ENCODE measurements at regions not wholly inside any gene's neighbourhood (a gene's known extent, or its start where the extent isn't known, plus 50 kb on each side); places are given as distances from the start of the nearest gene placed in this dataset.

GRCh38 chr11:42034826-42035225, 575.4 kb upstream of the LRRC4C start:
- TF ChIP-seq REST (IDR thresholded peaks at IDR 0.05; ENCODE audit: low read depth) (no peak), TEAD4 (IDR thresholded peaks at IDR 0.05) (no peak), MAX (IDR thresholded peaks at IDR 0.05) (no peak), CEBPB (IDR thresholded peaks at IDR 0.05) (no peak), TAF1 (IDR thresholded peaks at IDR 0.05; ENCODE audit: low read depth) (no peak), NFIC (IDR thresholded peaks at IDR 0.05) (no peak), TCF12 (IDR thresholded peaks at IDR 0.05; ENCODE audit: low read depth) (no peak), USF1 (IDR thresholded peaks at IDR 0.05) (no peak), EP300 (IDR thresholded peaks at IDR 0.05; ENCODE audit: borderline replicate concordance) (no peak)

- no peak for TF ChIP-seq ZBTB7A (IDR thresholded peaks at IDR 0.05; ENCODE audit: low read depth)
- no peak for TF ChIP-seq TCF12 (IDR thresholded peaks at IDR 0.05; ENCODE audit: low read depth)
- no peak for TF ChIP-seq CREB1 (IDR thresholded peaks at IDR 0.05; ENCODE audit: low read depth)
- no peak for TF ChIP-seq NFIC (IDR thresholded peaks at IDR 0.05)
- TF ChIP-seq EP300 (IDR thresholded peaks at IDR 0.05; ENCODE audit: borderline replicate concordance) = no peak
- no peak for TF ChIP-seq TEAD4 (IDR thresholded peaks at IDR 0.05)
- TF ChIP-seq RAD21 (IDR thresholded peaks at IDR 0.05; ENCODE audit: low read depth) = no peak
- TF ChIP-seq FOXM1 (IDR thresholded peaks at IDR 0.05; ENCODE audit: borderline replicate concordance, low read depth) = no peak
- TF ChIP-seq EGR1 (IDR thresholded peaks at IDR 0.05) = no peak
- TF ChIP-seq YY1 (IDR thresholded peaks at IDR 0.05; ENCODE audit: low read depth) = no peak
- TF ChIP-seq USF1 (IDR thresholded peaks at IDR 0.05) = no peak
- no peak for TF ChIP-seq TAF1 (IDR thresholded peaks at IDR 0.05; ENCODE audit: low read depth)
- TF ChIP-seq MAX (IDR thresholded peaks at IDR 0.05) = no peak
- no peak for TF ChIP-seq REST (IDR thresholded peaks at IDR 0.05; ENCODE audit: low read depth)
- no peak for TF ChIP-seq CEBPB (IDR thresholded peaks at IDR 0.05)
These were observed 576.7 kb upstream of the LRRC4C start for GRCh38 chr11:42036201-42036600.

- TF ChIP-seq EGR1 (IDR thresholded peaks at IDR 0.05) (no peak), REST (IDR thresholded peaks at IDR 0.05; ENCODE audit: low read depth) (no peak), YY1 (IDR thresholded peaks at IDR 0.05; ENCODE audit: low read depth) (no peak), FOXM1 (IDR thresholded peaks at IDR 0.05; ENCODE audit: borderline replicate concordance, low read depth) (no peak), USF1 (IDR thresholded peaks at IDR 0.05) (no peak), TEAD4 (IDR thresholded peaks at IDR 0.05) (no peak), CEBPB (IDR thresholded peaks at IDR 0.05) (no peak), ZBTB7A (IDR thresholded peaks at IDR 0.05; ENCODE audit: low read depth) (no peak)
These were observed 583.9 kb upstream of the LRRC4C start for GRCh38 chr11:42043312-42043711.

- TF ChIP-seq REST (IDR thresholded peaks at IDR 0.05; ENCODE audit: low read depth) (no peak), ZBTB7A (IDR thresholded peaks at IDR 0.05; ENCODE audit: low read depth) (no peak), RAD21 (IDR thresholded peaks at IDR 0.05; ENCODE audit: low read depth) (no peak), CEBPB (IDR thresholded peaks at IDR 0.05) (no peak), EGR1 (IDR thresholded peaks at IDR 0.05) (no peak), YY1 (IDR thresholded peaks at IDR 0.05; ENCODE audit: low read depth) (no peak), EP300 (IDR thresholded peaks at IDR 0.05; ENCODE audit: borderline replicate concordance) (no peak), FOXM1 (IDR thresholded peaks at IDR 0.05; ENCODE audit: borderline replicate concordance, low read depth) (no peak), TEAD4 (IDR thresholded peaks at IDR 0.05) (no peak), CREB1 (IDR thresholded peaks at IDR 0.05; ENCODE audit: low read depth) (no peak), MAX (IDR thresholded peaks at IDR 0.05) (no peak), TCF12 (IDR thresholded peaks at IDR 0.05; ENCODE audit: low read depth) (no peak), USF1 (IDR thresholded peaks at IDR 0.05) (no peak), NFIC (IDR thresholded peaks at IDR 0.05) (no peak), TAF1 (IDR thresholded peaks at IDR 0.05; ENCODE audit: low read depth) (no peak)
These were observed 588.4 kb upstream of the LRRC4C start for GRCh38 chr11:42047637-42048555.
